B cell (primary cell): ENCODE measurements at regions not wholly inside any gene's neighbourhood (a gene's known extent, or its start where the extent isn't known, plus 50 kb on each side); places are given as distances from the start of the nearest gene placed in this dataset.

Experiments
- ATAC-seq: fragments of 200-7000 bp; cut with Tn5 transposase; one replicate; pipeline ENCODE4 v1.10.0; 2021; ENCODE audit warnings: low read depth, mild to moderate bottlenecking, moderate number of reproducible peaks, moderate library complexity
- CTCF ChIA-PET: fragments of 350-600 bp; sonication (Branson Sonifier 250); formaldehyde crosslinking; loops from one replicate; lab custom pipeline; 2021; ENCODE audit warnings: antibody characterized with exemption, inconsistent platforms; lab: Charles Lee
- POLR2A ChIA-PET: fragments of 350-600 bp; sonication (Branson Sonifier 250); formaldehyde crosslinking; loops from one replicate; lab custom pipeline; 2021; ENCODE audit warnings: antibody characterized with exemption; lab: Charles Lee
- DNase-seq: peaks from one replicate; pipeline ENCODE4 v3.0.0; 2013
- H2AFZ ChIP-seq: 2 replicates; pipeline ENCODE4 v1.6.1; 2012; ENCODE audit warnings: mild to moderate bottlenecking, low read depth, low read length; ENCODE audit not compliant: insufficient read depth, poor library complexity, severe bottlenecking
- H3K27ac ChIP-seq, 2 donors: 1 replicate in 1 of 2; 2 replicates in 1 of 2; pipeline ENCODE4 v1.5.1; 2012 to 2013; ENCODE audit warnings: low read length in 2 of 2, mild to moderate bottlenecking in 2 of 2, moderate library complexity in 1 of 2
- H3K27me3 ChIP-seq, 4 experiments: fragments of 200-600 bp in 1 of 4; sonication (generic) in 1 of 4; replicated peaks in 1 of 4; 1 replicate in 2 of 4; 2 replicates in 2 of 4; pipeline versions ENCODE4 v1.6.1 to v1.7.0; 2013 to 2016; ENCODE audit warnings: low read length in 3 of 4, mild to moderate bottlenecking in 2 of 4, mixed read lengths in 1 of 4, moderate library complexity in 1 of 4; ENCODE audit not compliant: insufficient read depth in 4 of 4, control insufficient read depth in 3 of 4; ENCODE audit errors: control extremely low read depth in 1 of 4
- H3K36me3 ChIP-seq, 2 experiments: replicated peaks in 1 of 2; 1 replicate in 1 of 2; 2 replicates in 1 of 2; pipeline versions ENCODE4 v1.6.1 to v1.7.1; 2013; ENCODE audit warnings: low read length in 1 of 2; ENCODE audit not compliant: insufficient read depth in 2 of 2, control insufficient read depth in 1 of 2; ENCODE audit errors: control extremely low read depth in 1 of 2, extremely low read depth in 1 of 2
- H3K4me1 ChIP-seq, 2 donors: fragments of 200-600 bp in 1 of 2; sonication (generic) in 1 of 2; 1 replicate in 1 of 2; 2 replicates in 1 of 2; pipeline versions ENCODE4 v1.5.1 to v1.6.1; 2013 to 2017; ENCODE audit warnings: low read length in 2 of 2; ENCODE audit not compliant: control insufficient read depth in 2 of 2, insufficient read depth in 2 of 2
- H3K4me2 ChIP-seq: replicated peaks from 2 replicates; pipeline ENCODE3; 2012; ENCODE audit warnings: mild to moderate bottlenecking, low read depth, low read length; ENCODE audit not compliant: poor library complexity, severe bottlenecking
- H3K4me3 ChIP-seq, 5 experiments: fragments of 200-600 bp in 1 of 5; sonication (generic) in 1 of 5; 1 replicate in 3 of 5; 2 replicates in 2 of 5; pipeline versions ENCODE4 v1.5.1 to v1.7.0; 2011 to 2016; ENCODE audit warnings: low read length in 4 of 5, mild to moderate bottlenecking in 4 of 5, low read depth in 2 of 5, control low read depth in 1 of 5, moderate library complexity in 1 of 5; ENCODE audit not compliant: insufficient read depth in 1 of 5; ENCODE audit errors: control extremely low read depth in 1 of 5, extremely low read depth in 1 of 5
- H3K79me2 ChIP-seq: fragments of 200-600 bp; sonication (generic); one replicate; pipeline ENCODE4 v1.6.0; 2016; ENCODE audit warnings: low read length; ENCODE audit not compliant: control insufficient read depth, insufficient read depth
- H3K9ac ChIP-seq: fragments of 200-600 bp; sonication (generic); 2 replicates; pipeline ENCODE4 v1.6.1; 2017; ENCODE audit warnings: mild to moderate bottlenecking, low read length, moderate library complexity
- H3K9me3 ChIP-seq, 3 donors: one replicate each; pipeline versions ENCODE4 v1.6.1 to v1.7.1; 2013; ENCODE audit warnings: low read length in 2 of 3; ENCODE audit not compliant: control insufficient read depth in 2 of 3, insufficient read depth in 1 of 3; ENCODE audit errors: control extremely low read depth in 1 of 3
- H4K20me1 ChIP-seq: 2 replicates; pipeline ENCODE4 v1.6.0; 2012; ENCODE audit warnings: mild to moderate bottlenecking, low read length; ENCODE audit not compliant: insufficient read depth, control insufficient read depth, poor library complexity, severe bottlenecking
- H3K27ac Mint-ChIP-seq: one replicate; pipeline ENCODE4 v1.8.0; 2021; ENCODE audit warnings: mixed read lengths
- H3K27me3 Mint-ChIP-seq: one replicate; pipeline ENCODE4 v1.8.0; 2021; ENCODE audit warnings: mixed read lengths
- H3K4me1 Mint-ChIP-seq: one replicate; pipeline ENCODE4 v1.8.0; 2021; ENCODE audit warnings: mixed read lengths
- H3K4me3 Mint-ChIP-seq: one replicate; pipeline ENCODE4 v1.8.0; 2021; ENCODE audit warnings: mixed read lengths
- H3K9me3 Mint-ChIP-seq: one replicate; pipeline ENCODE4 v1.8.0; 2022; ENCODE audit warnings: mixed read lengths; ENCODE audit not compliant: insufficient read depth
- EZH2 ChIP-seq: IDR thresholded peaks from 2 replicates; pipeline ENCODE4 v1.6.1; 2012; ENCODE audit warnings: borderline replicate concordance, low read depth, mild to moderate bottlenecking, moderate library complexity, low read length; ENCODE audit not compliant: insufficient read depth, poor library complexity, severe bottlenecking
- WGBS: methylation state at CpG from one replicate; pipeline ENCODE4 v1.1.5; 2013; ENCODE audit warnings: missing lambda C conversion rate; ENCODE audit not compliant: insufficient coverage; 5-methylcytosine and 5-hydroxymethylcytosine counted together
- intact Hi-C: fragments of 100-400 bp; cut with micrococcal nuclease; formaldehyde crosslinking; loops from one replicate; pipeline ENCODE4 v1.10.0; 2022
- TF ChIP-seq, protein P1 (sequence below): fragments of 200-600 bp; IDR thresholded peaks from one replicate; pipeline ENCODE4 v1.8.0; 2022; ENCODE audit warnings: antibody characterized with exemption, mild to moderate bottlenecking

DNA sequence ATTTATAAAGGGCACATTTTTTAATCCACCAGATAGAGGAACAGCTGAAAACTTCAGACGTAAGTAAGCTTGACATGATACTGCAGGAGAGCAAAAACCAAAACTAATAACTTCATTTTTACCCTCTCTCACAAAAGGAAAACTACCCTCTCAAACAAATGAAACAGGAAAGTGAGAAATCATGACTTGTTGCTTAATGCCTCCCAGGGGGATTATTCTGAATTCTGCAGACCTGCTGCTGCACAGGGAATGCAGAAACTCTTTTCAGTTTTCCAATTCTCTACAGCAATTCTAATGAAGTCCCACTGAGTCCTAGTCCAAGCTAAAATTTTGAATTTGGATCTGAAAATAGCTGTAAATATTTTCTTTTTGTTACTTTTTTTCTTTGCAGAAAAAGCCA is 637.1 kb upstream of the CCDC54 start:
- Mint-ChIP-seq H3K4me3 (no peak overlapping the region), H3K27me3 (no peaks in the 10 kb centered on the region), H3K27ac (no peak overlapping the region), H3K9me3 (no peaks in the 10 kb centered on the region), H3K4me1 (no peaks in the 10 kb centered on the region)
- POLR2A ChIA-PET = no interaction called here
- Histone ChIP-seq H3K4me1 (no peaks in the 10 kb centered on the region), H3K27ac (no peak overlapping the region), H3K79me2 (no peaks in the 10 kb centered on the region), H4K20me1 (no peaks in the 10 kb centered on the region), H3K36me3 (no peaks in the 10 kb centered on the region), H3K9me3 (no peaks in the 10 kb centered on the region), H3K4me2 (no peak overlapping the region), H3K9ac (no peak overlapping the region), H3K4me3 (no peak overlapping the region), H3K27me3 (no peaks in the 10 kb centered on the region), H2AFZ (no peak overlapping the region)
- CTCF ChIA-PET = interaction anchor here (0.6 kb wide), 1 partner anchor 61 kb away, joined by 3 read pairs; no protein-coding TSS in a partner anchor
- WGBS = 67% methylated on average over 1 of the region's 1 CpG
- no peak for TF ChIP-seq EZH2
- TF ChIP-seq, protein P1, sequence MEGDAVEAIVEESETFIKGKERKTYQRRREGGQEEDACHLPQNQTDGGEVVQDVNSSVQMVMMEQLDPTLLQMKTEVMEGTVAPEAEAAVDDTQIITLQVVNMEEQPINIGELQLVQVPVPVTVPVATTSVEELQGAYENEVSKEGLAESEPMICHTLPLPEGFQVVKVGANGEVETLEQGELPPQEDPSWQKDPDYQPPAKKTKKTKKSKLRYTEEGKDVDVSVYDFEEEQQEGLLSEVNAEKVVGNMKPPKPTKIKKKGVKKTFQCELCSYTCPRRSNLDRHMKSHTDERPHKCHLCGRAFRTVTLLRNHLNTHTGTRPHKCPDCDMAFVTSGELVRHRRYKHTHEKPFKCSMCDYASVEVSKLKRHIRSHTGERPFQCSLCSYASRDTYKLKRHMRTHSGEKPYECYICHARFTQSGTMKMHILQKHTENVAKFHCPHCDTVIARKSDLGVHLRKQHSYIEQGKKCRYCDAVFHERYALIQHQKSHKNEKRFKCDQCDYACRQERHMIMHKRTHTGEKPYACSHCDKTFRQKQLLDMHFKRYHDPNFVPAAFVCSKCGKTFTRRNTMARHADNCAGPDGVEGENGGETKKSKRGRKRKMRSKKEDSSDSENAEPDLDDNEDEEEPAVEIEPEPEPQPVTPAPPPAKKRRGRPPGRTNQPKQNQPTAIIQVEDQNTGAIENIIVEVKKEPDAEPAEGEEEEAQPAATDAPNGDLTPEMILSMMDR = no peak
- ATAC-seq = no peak
- intact Hi-C loops = no loop called here
- no peak for DNase-seq

DNA sequence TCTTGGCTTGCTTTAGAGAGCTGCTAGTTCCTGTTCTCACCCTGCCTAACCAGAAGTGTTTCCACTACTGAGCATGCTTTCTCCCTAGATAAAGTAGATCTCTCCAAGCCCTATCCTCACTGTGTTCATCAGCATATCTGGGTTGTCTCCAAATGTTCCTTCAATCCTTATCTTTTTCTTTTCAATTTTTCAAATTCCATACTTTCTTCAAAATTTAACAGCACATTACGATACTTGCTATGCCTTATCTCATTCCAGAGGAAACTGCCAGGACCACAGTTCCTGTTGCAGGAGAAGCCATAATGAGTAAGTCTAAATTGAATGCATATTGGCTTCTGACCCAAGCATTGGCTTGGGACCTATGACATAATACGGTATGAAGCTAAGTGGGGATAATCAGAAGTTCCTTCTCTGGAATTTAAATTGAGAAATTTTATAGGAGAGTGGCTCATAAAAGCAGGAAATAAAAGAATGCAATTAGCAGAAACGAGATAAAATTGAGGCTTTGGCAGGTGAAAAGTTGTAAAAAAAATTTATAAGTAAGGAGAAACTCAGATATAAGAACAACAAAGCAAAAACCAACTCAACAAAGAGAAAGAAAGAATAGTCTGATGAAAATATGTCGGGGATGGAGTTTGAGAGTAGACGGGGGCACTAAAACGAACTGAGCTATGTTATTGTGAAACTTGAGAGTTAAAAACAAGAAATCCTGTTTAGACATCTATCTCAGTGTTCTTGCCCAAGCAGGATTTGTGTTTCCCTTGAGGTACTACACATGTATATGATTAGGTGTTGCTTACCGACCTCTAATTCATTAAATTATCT is 631.7 kb upstream of the CCDC54 start:
- CTCF ChIA-PET = no interaction called here
- H3K9ac ChIP-seq = no peak overlapping the region
- H3K27ac ChIP-seq = no peak overlapping the region
- 100% methylated on average over 4 of the region's 7 CpGs for WGBS
- H3K36me3 ChIP-seq = no peaks in the 10 kb centered on the region
- H3K4me3 ChIP-seq = no peak overlapping the region
- TF ChIP-seq, protein P1 = no peak
- TF ChIP-seq EZH2 = no peak
- H3K27me3 ChIP-seq = no peaks in the 10 kb centered on the region
- no peak overlapping the region for H3K4me3 Mint-ChIP-seq
- POLR2A ChIA-PET = no interaction called here
- H3K4me1 Mint-ChIP-seq = no peaks in the 10 kb centered on the region
- no peaks in the 10 kb centered on the region for H3K4me1 ChIP-seq
- H4K20me1 ChIP-seq = no peaks in the 10 kb centered on the region
- H2AFZ ChIP-seq = no peak overlapping the region
- H3K27me3 Mint-ChIP-seq = no peaks in the 10 kb centered on the region
- intact Hi-C loops = no loop called here
- ATAC-seq (no peak), DNase-seq (no peak)
- no peaks in the 10 kb centered on the region for H3K79me2 ChIP-seq
- H3K4me2 ChIP-seq = no peak overlapping the region
- H3K27ac Mint-ChIP-seq = no peak overlapping the region
- H3K9me3 Mint-ChIP-seq = no peaks in the 10 kb centered on the region
- peaks cover 0 to 1% (median 0%) of the 10 kb centered on the region in 3 donors for H3K9me3 ChIP-seq
